K562 (cell line): ENCODE measurements at regions not wholly inside any gene's neighbourhood (a gene's known extent, or its start where the extent isn't known, plus 50 kb on each side); places are given as distances from the start of the nearest gene placed in this dataset.

Experiments
- ATAC-seq: fragments of 200-7000 bp; cut with Tn5 transposase; 3 replicates; pipeline ENCODE4 v1.9.1; 2020; ENCODE audit warnings: moderate library complexity
- BruUV-seq: library from RNA; stranded (reverse); fragments of 400-500 nt; replicated peaks from 2 replicates; lab custom pipeline; 2021; lab: Mats Ljungman, UMichigan
- CTCF ChIA-PET: fragments of 300-600 bp; formaldehyde crosslinking; extraction: SDS; loops from one replicate; lab custom pipeline; 2021; ENCODE audit warnings: low intra/inter-chr PET ratio; lab: Yijun Ruan, JAX
- POLR2A ChIA-PET: fragments of 300-600, 350-650 bp; sonication (Branson Sonifier 250); formaldehyde crosslinking; extraction: SDS; loops from one replicate; lab custom pipeline; 2021; ENCODE audit warnings: antibody characterized with exemption, inconsistent platforms; lab: Yijun Ruan, JAX
- DNase-seq, 4 experiments: peaks; one replicate each; pipeline versions ENCODE4 v3.0.0 to v3.0.0-alpha.2; 2011 to 2018; ENCODE audit warnings: low spot score in 3 of 4, mixed read lengths in 3 of 4; ENCODE audit errors: extremely low read depth in 1 of 4
- FAIRE-seq: peaks from 2 replicates; lab custom pipeline; 2011; peaks lifted over from hg19 to GRCh38; lab: Jason Lieb, UNC
- H2AFZ ChIP-seq: 2 replicates; pipeline ENCODE4 v1.6.0; 2011; ENCODE audit warnings: low read depth, low read length, control low read depth, inconsistent platforms
- H3K27ac ChIP-seq: fragments of 200-600 bp; 3 replicates; pipeline ENCODE4 v1.8.0; 2011; ENCODE audit warnings: low read depth, mild to moderate bottlenecking, control low read depth, inconsistent platforms, low read length, moderate library complexity, mixed read lengths; ENCODE audit errors: extremely low read depth
- H3K27me3 ChIP-seq, 2 experiments: fragments of 300-600 bp in 1 of 2; 2 replicates in 1 of 2; 3 replicates in 1 of 2; pipeline versions ENCODE4 v1.6.0 to v1.8.0; 2011; ENCODE audit warnings: inconsistent platforms in 2 of 2, low read length in 2 of 2, mild to moderate bottlenecking in 1 of 2, mixed read lengths in 1 of 2, moderate library complexity in 1 of 2; ENCODE audit not compliant: control insufficient read depth in 2 of 2, insufficient read depth in 2 of 2
- H3K36me3 ChIP-seq: fragments of 300-600 bp; 3 replicates; pipeline ENCODE4 v1.8.0; 2011; ENCODE audit warnings: mild to moderate bottlenecking, low read length, inconsistent platforms; ENCODE audit not compliant: control insufficient read depth, insufficient read depth
- H3K4me1 ChIP-seq, 2 experiments: fragments of 200-600 bp in 1 of 2; replicated peaks in 1 of 2; 2 replicates in 1 of 2; 3 replicates in 1 of 2; pipeline versions ENCODE4 v1.5.1 to v1.8.0; 2011; ENCODE audit warnings: inconsistent platforms in 2 of 2, low read length in 2 of 2, mild to moderate bottlenecking in 1 of 2, mixed read lengths in 1 of 2, moderate library complexity in 1 of 2; ENCODE audit not compliant: control insufficient read depth in 2 of 2, insufficient read depth in 2 of 2
- H3K4me2 ChIP-seq: 2 replicates; pipeline ENCODE4 v1.6.1; 2011; ENCODE audit warnings: low read length, control low read depth, inconsistent platforms, mixed read lengths; ENCODE audit not compliant: insufficient read depth
- H3K4me3 ChIP-seq: fragments of 200-600 bp; sonication (generic), shearing (Covaris generic); 2 replicates; pipeline ENCODE4 v1.5.1; 2016; ENCODE audit warnings: control low read depth, inconsistent platforms
- H3K79me2 ChIP-seq: fragments of 200-600 bp; 3 replicates; pipeline ENCODE4 v1.8.0; 2011; ENCODE audit warnings: low read length, inconsistent platforms; ENCODE audit not compliant: control insufficient read depth, insufficient read depth
- H3K9ac ChIP-seq, 2 experiments: 2 replicates each; pipeline versions ENCODE4 v1.6.0 to v1.6.1; 2011; ENCODE audit warnings: low read depth in 2 of 2, low read length in 2 of 2, control low read depth in 1 of 2, inconsistent platforms in 1 of 2, mild to moderate bottlenecking in 1 of 2, mixed read lengths in 1 of 2; ENCODE audit not compliant: insufficient read depth in 1 of 2
- H3K9me1 ChIP-seq: one replicate; pipeline ENCODE4 v1.6.0; 2011; ENCODE audit warnings: inconsistent platforms, mild to moderate bottlenecking, low read length, moderate library complexity; ENCODE audit not compliant: control insufficient read depth, insufficient read depth
- H3K9me3 ChIP-seq: replicated peaks from 2 replicates; pipeline ENCODE4 v1.5.1; 2011; ENCODE audit warnings: low read depth, low read length, inconsistent platforms; ENCODE audit not compliant: control insufficient read depth, insufficient read depth
- H4K20me1 ChIP-seq: replicated peaks from 2 replicates; pipeline ENCODE4 v1.6.1; 2011; ENCODE audit warnings: low read length, inconsistent platforms, mixed read lengths; ENCODE audit not compliant: control insufficient read depth, insufficient read depth
- ARID4B ChIP-seq: sonication (generic); formaldehyde crosslinking; IDR thresholded peaks from 2 replicates; pipeline ENCODE4 v1.8.0; 2022; ENCODE audit warnings: mild to moderate bottlenecking, missing genetic modification reagents
- HNRNPK ChIP-seq: fragments of 200-400 bp; formaldehyde crosslinking; IDR thresholded peaks from one replicate; pipeline ENCODE4 v1.6.1; 2018; ENCODE audit warnings: mild to moderate bottlenecking, low read depth, low read length; ENCODE audit not compliant: poor library complexity, severe bottlenecking
- WGBS: fragments of 100-300 bp; shearing (Covaris generic); methylation state at CpG from one replicate; pipeline ENCODE4 v1.1.6; 2016; ENCODE audit warnings: low coverage, mixed read lengths; ENCODE audit not compliant: insufficient coverage; ENCODE audit errors: missing lambda C conversion rate; 5-methylcytosine and 5-hydroxymethylcytosine counted together
- in situ Hi-C: fragments of 300-500 bp; cut with MboI; formaldehyde crosslinking; loops from 4 replicates; pipeline ENCODE4 v1.15.0; 2018; ENCODE audit warnings: inconsistent platforms, mixed read lengths
- intact Hi-C: fragments of 100-400 bp; cut with micrococcal nuclease; formaldehyde crosslinking; loops from 2 replicates; pipeline ENCODE4 v1.14.2; 2022

GRCh38 chr10:33101392-33101787 lies 143.4 kb upstream of the ITGB1 start:
- no peak overlapping the region for H2AFZ ChIP-seq
- ATAC-seq = no peak
- H3K79me2 ChIP-seq = no peaks in the 10 kb centered on the region
- no peak for FAIRE-seq
- no peak overlapping the region for H3K4me3 ChIP-seq
- H3K36me3 ChIP-seq = no peaks in the 10 kb centered on the region
- no peak overlapping the region for H3K27ac ChIP-seq
- WGBS = 0% methylated on average over 3 of the region's 3 CpGs
- H3K9me3 ChIP-seq = no peaks in the 10 kb centered on the region
- in situ Hi-C loops = no loop called here
- ChIA-PET POLR2A (no interaction called here), CTCF (no interaction called here)
- peaks cover 4 to 12% of the 10 kb centered on the region in 2 experiments; a peak in 3 of 5 replicates for H3K27me3 ChIP-seq
- intact Hi-C loops = no loop called here
- no peak overlapping the region for H3K9ac ChIP-seq
- H4K20me1 ChIP-seq = no peaks in the 10 kb centered on the region
- BruUV-seq = no TSS peak
- H3K4me2 ChIP-seq = no peak overlapping the region
- TF ChIP-seq HNRNPK = no peak
- DNase-seq = no peak
- H3K4me1 ChIP-seq = no peaks in the 10 kb centered on the region
- H3K9me1 ChIP-seq = no peaks in the 10 kb centered on the region

GRCh38 chr10:33100781-33101391 lies 142.9 kb upstream of the ITGB1 start:
- Histone ChIP-seq H4K20me1 (no peaks in the 10 kb centered on the region), H2AFZ (no peak overlapping the region), H3K36me3 (no peaks in the 10 kb centered on the region), H3K9me1 (no peaks in the 10 kb centered on the region), H3K4me3 (no peak overlapping the region), H3K4me2 (no peak overlapping the region), H3K9me3 (no peaks in the 10 kb centered on the region), H3K79me2 (no peaks in the 10 kb centered on the region), H3K4me1 (no peaks in the 10 kb centered on the region), H3K27me3 (peaks cover 0 to 7% of the 10 kb centered on the region in 2 experiments; a peak in 2 of 5 replicates), H3K27ac (no peak overlapping the region), H3K9ac (no peak overlapping the region)
- 8% methylated on average over 1 of the region's 1 CpG for WGBS
- no peak for FAIRE-seq
- intact Hi-C loops = no loop called here
- in situ Hi-C loops = no loop called here
- POLR2A ChIA-PET = no interaction called here
- no TSS peak for BruUV-seq
- CTCF ChIA-PET = no interaction called here
- DNase-seq = no peak
- ATAC-seq = no peak
- TF ChIP-seq ARID4B = no peak
